ENCODE measurements at regions not wholly inside any gene's neighbourhood (a gene's known extent, or its start where the extent isn't known, plus 50 kb on each side); places are given as distances from the start of the nearest gene placed in this dataset.

DNA sequence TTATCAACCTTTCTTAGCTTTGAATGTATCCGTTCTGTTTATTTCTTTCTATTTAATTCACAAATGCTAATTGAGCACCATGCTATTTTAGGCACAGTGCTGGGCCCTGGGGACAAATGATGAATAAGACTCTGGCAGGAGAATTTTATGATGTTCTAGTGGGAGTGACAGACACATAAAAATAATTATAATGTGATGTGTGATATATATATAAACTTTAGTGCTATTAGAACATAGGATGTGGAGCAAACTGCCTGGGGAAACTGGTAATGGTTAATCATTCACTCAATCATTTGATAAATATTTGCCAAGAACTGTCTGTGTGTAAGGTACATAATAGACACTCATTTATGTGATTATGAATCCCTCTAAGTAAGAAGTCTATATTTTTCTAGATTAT is 50.7 kb upstream of the FRY start:
- TF ChIP-seq, protein P1, sequence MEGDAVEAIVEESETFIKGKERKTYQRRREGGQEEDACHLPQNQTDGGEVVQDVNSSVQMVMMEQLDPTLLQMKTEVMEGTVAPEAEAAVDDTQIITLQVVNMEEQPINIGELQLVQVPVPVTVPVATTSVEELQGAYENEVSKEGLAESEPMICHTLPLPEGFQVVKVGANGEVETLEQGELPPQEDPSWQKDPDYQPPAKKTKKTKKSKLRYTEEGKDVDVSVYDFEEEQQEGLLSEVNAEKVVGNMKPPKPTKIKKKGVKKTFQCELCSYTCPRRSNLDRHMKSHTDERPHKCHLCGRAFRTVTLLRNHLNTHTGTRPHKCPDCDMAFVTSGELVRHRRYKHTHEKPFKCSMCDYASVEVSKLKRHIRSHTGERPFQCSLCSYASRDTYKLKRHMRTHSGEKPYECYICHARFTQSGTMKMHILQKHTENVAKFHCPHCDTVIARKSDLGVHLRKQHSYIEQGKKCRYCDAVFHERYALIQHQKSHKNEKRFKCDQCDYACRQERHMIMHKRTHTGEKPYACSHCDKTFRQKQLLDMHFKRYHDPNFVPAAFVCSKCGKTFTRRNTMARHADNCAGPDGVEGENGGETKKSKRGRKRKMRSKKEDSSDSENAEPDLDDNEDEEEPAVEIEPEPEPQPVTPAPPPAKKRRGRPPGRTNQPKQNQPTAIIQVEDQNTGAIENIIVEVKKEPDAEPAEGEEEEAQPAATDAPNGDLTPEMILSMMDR (optimal IDR thresholded peaks at IDR 0.05 in 1 of 3, IDR thresholded peaks at IDR 0.05 in 1 of 3, conservative IDR thresholded peaks at IDR 0.05 in 1 of 3; ENCODE audit: extremely low read depth in 1 of 3, insufficient read depth in 2 of 3, low read length in 3 of 3): no peak
- TF ChIP-seq EZH2 (IDR thresholded peaks at IDR 0.05; ENCODE audit: low read length): no peak
